HL-60/S4 treated with phorbol 12-myristate 13-acetate at 8.2 ng/mL for 4 days and 3 days (cell line): ENCODE measurements at regions not wholly inside any gene's neighbourhood (a gene's known extent, or its start where the extent isn't known, plus 50 kb on each side); places are given as distances from the start of the nearest gene placed in this dataset.
"Not testable (repeated sequence)": the region's sequence is repeated elsewhere in the genome, so short reads cannot be mapped to it uniquely, and the experiment has no call there.

Experiments
- in situ Hi-C: fragments of 300-500 bp; cut with MboI; formaldehyde crosslinking; loops from 2 replicates; pipeline ENCODE4 v1.15.0; 2022; ENCODE audit warnings: low sequenced_read_pairs

GRCh38 chr20:4476903-4477500 lies 209.3 kb upstream of the PRNP start:
- in situ Hi-C loops, result no loop called here

GRCh38 chr20:4472906-4473305 lies 213.3 kb upstream of the PRNP start:
- in situ Hi-C loops, result no loop called here

GRCh38 chr20:4471221-4471620 lies 215.0 kb upstream of the PRNP start:
- in situ Hi-C loops, result no loop called here

- in situ Hi-C loops, result no loop called here
These were observed 215.9 kb upstream of the PRNP start for GRCh38 chr20:4470375-4470774.

GRCh38 chr20:4469910-4470309 lies 216.3 kb upstream of the PRNP start:
- in situ Hi-C loops, result no loop called here

GRCh38 chr20:4468114-4468513 lies 218.1 kb upstream of the PRNP start:
- in situ Hi-C loops, result no loop called here

- in situ Hi-C loops, result no loop called here
These were observed 216.9 kb upstream of the ADRA1D start for GRCh38 chr20:4465855-4466545.

- in situ Hi-C loops, result no loop called here
These were observed 216.1 kb upstream of the ADRA1D start for GRCh38 chr20:4465212-4465611.

- in situ Hi-C loops, result not testable (repeated sequence)
These were observed 213.7 kb upstream of the ADRA1D start for GRCh38 chr20:4462801-4463200.

GRCh38 chr20:4459081-4459480 lies 210.0 kb upstream of the ADRA1D start:
- in situ Hi-C loops, result no loop called here

GRCh38 chr20:4457566-4458543 lies 208.8 kb upstream of the ADRA1D start:
- in situ Hi-C loops, result no loop called here

GRCh38 chr20:4455996-4456395 lies 206.9 kb upstream of the ADRA1D start:
- in situ Hi-C loops, result no loop called here

- in situ Hi-C loops, result no loop called here
These were observed 206.2 kb upstream of the ADRA1D start for GRCh38 chr20:4455301-4455701.

GRCh38 chr20:4454111-4454510 lies 205.0 kb upstream of the ADRA1D start:
- in situ Hi-C loops, result no loop called here

GRCh38 chr20:4453359-4453758 lies 204.3 kb upstream of the ADRA1D start:
- in situ Hi-C loops, result no loop called here

GRCh38 chr20:4451487-4452081 lies 202.5 kb upstream of the ADRA1D start:
- in situ Hi-C loops, result no loop called here

- in situ Hi-C loops, result no loop called here
These were observed 201.0 kb upstream of the ADRA1D start for GRCh38 chr20:4449957-4450715.

- in situ Hi-C loops, result no loop called here
These were observed 196.7 kb upstream of the ADRA1D start for GRCh38 chr20:4445784-4446183.

- in situ Hi-C loops, result no loop called here
These were observed 196.2 kb upstream of the ADRA1D start for GRCh38 chr20:4445331-4445730.

- in situ Hi-C loops, result no loop called here
These were observed 195.3 kb upstream of the ADRA1D start for GRCh38 chr20:4444404-4444803.

- in situ Hi-C loops, result no loop called here
These were observed 193.9 kb upstream of the ADRA1D start for GRCh38 chr20:4443016-4443415.
